K562 (cell line): ENCODE measurements at regions not wholly inside any gene's neighbourhood (a gene's known extent, or its start where the extent isn't known, plus 50 kb on each side); places are given as distances from the start of the nearest gene placed in this dataset.

Source experiments
- LEF1 ChIP-seq: fragments of 450-650 bp; IDR thresholded peaks from 2 replicates; pipeline ENCODE4 v1.6.1; 2016; ENCODE audit warnings: mild to moderate bottlenecking
- MAZ ChIP-seq, 2 experiments: fragments of 450-650 bp in 1 of 2; sonication (generic) in 1 of 2; formaldehyde crosslinking; IDR thresholded peaks in 1 of 2; conservative IDR thresholded peaks in 1 of 2; 2 replicates each; pipeline versions ENCODE4 v1.4.0 to v1.5.0; 2020; ENCODE audit warnings: mild to moderate bottlenecking in 1 of 2, missing genetic modification reagents in 1 of 2
- NR3C1 ChIP-seq: sonication (generic); formaldehyde crosslinking; IDR thresholded peaks from 2 replicates; pipeline ENCODE4 v1.8.1; 2022; ENCODE audit warnings: missing genetic modification reagents
- STAT5A ChIP-seq: IDR thresholded peaks from 2 replicates; pipeline ENCODE4 v1.6.1; 2012; ENCODE audit warnings: low read length, inconsistent platforms, borderline replicate concordance
- ZFX ChIP-seq: sonication (generic); formaldehyde crosslinking; IDR thresholded peaks from 2 replicates; pipeline ENCODE4 v1.8.0; 2022; ENCODE audit warnings: mild to moderate bottlenecking, missing genetic modification reagents, moderate library complexity
- ZKSCAN1 ChIP-seq: fragments of 150-350 bp; IDR thresholded peaks from 2 replicates; pipeline ENCODE4 v1.6.1; 2016; ENCODE audit warnings: low read depth, low read length
- TF ChIP-seq, protein P1 (sequence below), 3 experiments: IDR thresholded peaks in 2 of 3; conservative IDR thresholded peaks in 1 of 3; 2 replicates each; pipeline ENCODE4 v1.5.1; 2011 to 2012; ENCODE audit warnings: low read length in 3 of 3, mild to moderate bottlenecking in 3 of 3, control low read depth in 2 of 3, improper control_type of control experiment in 1 of 3, inconsistent platforms in 1 of 3, low read depth in 1 of 3, mixed read lengths in 1 of 3, moderate library complexity in 1 of 3; ENCODE audit not compliant: insufficient read depth in 2 of 3

DNA sequence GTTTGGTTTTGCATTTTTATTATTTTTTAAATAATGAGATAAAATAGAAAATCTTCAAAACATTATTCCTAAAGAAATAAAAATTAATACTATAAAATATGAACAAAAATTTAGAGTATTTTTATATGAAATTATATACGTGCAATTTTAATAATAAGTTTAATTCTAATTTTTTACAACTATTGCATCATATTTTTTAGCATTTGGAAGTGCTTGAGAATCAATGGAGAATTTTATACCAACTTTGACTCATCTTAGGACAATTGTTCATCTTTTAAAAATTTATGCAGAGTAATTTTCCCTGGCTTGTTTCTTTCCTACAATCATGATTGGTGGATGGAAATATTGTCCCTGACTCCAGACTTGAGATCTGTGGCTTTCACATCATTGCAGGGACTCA lies 362.5 kb downstream of the MRPL39 start:
- no peak for TF ChIP-seq ZKSCAN1
- no peak for TF ChIP-seq LEF1
- no peak for TF ChIP-seq NR3C1 (CRISPR knock-in tag)
- TF ChIP-seq MAZ (CRISPR knock-in tag; conservative IDR thresholded peaks at IDR 0.05 in 1 of 2, IDR thresholded peaks at IDR 0.05 in 1 of 2) = no peak
- no peak for TF ChIP-seq STAT5A
- TF ChIP-seq ZFX (CRISPR knock-in tag) = no peak
- TF ChIP-seq, protein P1, sequence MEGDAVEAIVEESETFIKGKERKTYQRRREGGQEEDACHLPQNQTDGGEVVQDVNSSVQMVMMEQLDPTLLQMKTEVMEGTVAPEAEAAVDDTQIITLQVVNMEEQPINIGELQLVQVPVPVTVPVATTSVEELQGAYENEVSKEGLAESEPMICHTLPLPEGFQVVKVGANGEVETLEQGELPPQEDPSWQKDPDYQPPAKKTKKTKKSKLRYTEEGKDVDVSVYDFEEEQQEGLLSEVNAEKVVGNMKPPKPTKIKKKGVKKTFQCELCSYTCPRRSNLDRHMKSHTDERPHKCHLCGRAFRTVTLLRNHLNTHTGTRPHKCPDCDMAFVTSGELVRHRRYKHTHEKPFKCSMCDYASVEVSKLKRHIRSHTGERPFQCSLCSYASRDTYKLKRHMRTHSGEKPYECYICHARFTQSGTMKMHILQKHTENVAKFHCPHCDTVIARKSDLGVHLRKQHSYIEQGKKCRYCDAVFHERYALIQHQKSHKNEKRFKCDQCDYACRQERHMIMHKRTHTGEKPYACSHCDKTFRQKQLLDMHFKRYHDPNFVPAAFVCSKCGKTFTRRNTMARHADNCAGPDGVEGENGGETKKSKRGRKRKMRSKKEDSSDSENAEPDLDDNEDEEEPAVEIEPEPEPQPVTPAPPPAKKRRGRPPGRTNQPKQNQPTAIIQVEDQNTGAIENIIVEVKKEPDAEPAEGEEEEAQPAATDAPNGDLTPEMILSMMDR (IDR thresholded peaks at IDR 0.05 in 2 of 3, conservative IDR thresholded peaks at IDR 0.05 in 1 of 3; ENCODE audit: insufficient read depth in 2 of 3, low read depth in 1 of 3, low read length in 3 of 3) = no peak
